Common myeloid progenitor, CD34-positive (primary cell): ENCODE measurements at regions not wholly inside any gene's neighbourhood (a gene's known extent, or its start where the extent isn't known, plus 50 kb on each side); places are given as distances from the start of the nearest gene placed in this dataset.

Experiments used
- CTCF ChIA-PET: fragments of 350-600 bp; sonication (Branson Sonifier 250); formaldehyde crosslinking; loops from one replicate; lab custom pipeline; 2021; ENCODE audit warnings: antibody characterized with exemption; lab: Charles Lee
- POLR2A ChIA-PET: fragments of 350-600 bp; sonication (Branson Sonifier 250); formaldehyde crosslinking; loops from one replicate; lab custom pipeline; 2021; ENCODE audit warnings: antibody characterized with exemption; lab: Charles Lee
- DNase-seq, 3 donors: peaks; one replicate each; pipeline versions ENCODE4 v3.0.0 to v3.0.0-alpha.2; 2013
- H3K27ac ChIP-seq, 2 experiments: 1 replicate in 1 of 2; 2 replicates in 1 of 2; pipeline ENCODE4 v1.7.0; 2013; ENCODE audit warnings: inconsistent platforms in 2 of 2, low read length in 2 of 2, mild to moderate bottlenecking in 2 of 2, low read depth in 1 of 2, moderate library complexity in 1 of 2; ENCODE audit not compliant: severe bottlenecking in 2 of 2, insufficient read depth in 1 of 2, poor library complexity in 1 of 2
- H3K27me3 ChIP-seq, 5 experiments: replicated peaks in 2 of 5; 1 replicate in 3 of 5; 2 replicates in 2 of 5; pipeline versions ENCODE4 v1.6.1 to v1.7.0; 2013; ENCODE audit warnings: low read length in 4 of 5, mild to moderate bottlenecking in 2 of 5, moderate library complexity in 2 of 5, inconsistent platforms in 1 of 5; ENCODE audit not compliant: insufficient read depth in 5 of 5, control insufficient read depth in 4 of 5
- H3K36me3 ChIP-seq, 4 experiments: 1 replicate in 2 of 4; 2 replicates in 2 of 4; pipeline versions ENCODE4 v1.6.1 to v1.7.0; 2013; ENCODE audit warnings: low read length in 3 of 4, control low read depth in 1 of 4, mild to moderate bottlenecking in 1 of 4; ENCODE audit not compliant: control insufficient read depth in 4 of 4, insufficient read depth in 4 of 4
- H3K4me1 ChIP-seq, 4 experiments: 1 replicate in 3 of 4; 2 replicates in 1 of 4; pipeline versions ENCODE4 v1.6.1 to v1.7.1; 2013; ENCODE audit warnings: low read length in 3 of 4, mild to moderate bottlenecking in 3 of 4, control low read depth in 1 of 4, inconsistent platforms in 1 of 4, moderate library complexity in 1 of 4; ENCODE audit not compliant: control insufficient read depth in 4 of 4, insufficient read depth in 4 of 4; ENCODE audit errors: control extremely low read depth in 1 of 4
- H3K4me3 ChIP-seq, 7 experiments: 1 replicate in 4 of 7; 2 replicates in 3 of 7; pipeline versions ENCODE4 v1.5.1 to v1.7.0; 2013; ENCODE audit warnings: mild to moderate bottlenecking in 7 of 7, low read length in 6 of 7, moderate library complexity in 6 of 7, inconsistent platforms in 2 of 7, low read depth in 2 of 7, control low read depth in 1 of 7; ENCODE audit not compliant: insufficient read depth in 4 of 7, control insufficient read depth in 1 of 7; ENCODE audit errors: extremely low read depth in 1 of 7
- H3K9me3 ChIP-seq, 5 experiments: 1 replicate in 4 of 5; 2 replicates in 1 of 5; pipeline versions ENCODE4 v1.6.1 to v1.7.1; 2013; ENCODE audit warnings: low read length in 4 of 5, mild to moderate bottlenecking in 2 of 5, inconsistent platforms in 1 of 5, low read depth in 1 of 5, moderate library complexity in 1 of 5; ENCODE audit not compliant: control insufficient read depth in 4 of 5, insufficient read depth in 2 of 5; ENCODE audit errors: control extremely low read depth in 1 of 5
- WGBS: methylation state at CpG from one replicate; pipeline ENCODE4 v1.1.5; 2013; ENCODE audit not compliant: insufficient coverage; 5-methylcytosine and 5-hydroxymethylcytosine counted together

DNA sequence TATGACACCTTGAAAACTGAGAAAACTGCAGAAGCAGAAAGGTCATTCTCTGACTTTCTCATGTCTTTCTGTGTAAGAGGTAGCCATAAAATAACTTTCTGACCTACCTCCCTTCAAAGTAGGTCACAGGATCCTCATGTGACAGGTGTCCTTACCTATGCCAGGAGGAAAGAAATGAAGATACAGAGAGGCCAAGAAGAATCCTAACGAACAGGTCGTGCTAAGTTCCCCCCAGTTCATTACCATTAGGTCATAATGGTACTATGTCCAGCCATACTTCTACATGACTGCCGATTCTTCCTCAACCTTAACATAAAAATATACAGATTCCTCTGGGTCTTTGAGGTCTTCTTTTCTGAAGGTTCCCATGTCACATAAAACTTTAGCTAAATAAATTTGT, 118.6 kb downstream of the FOXB1 start:
- no peak for DNase-seq
- WGBS = 93% methylated on average over 2 of the region's 3 CpGs
- no peak overlapping the region for H3K4me3 ChIP-seq
- no peaks in the 10 kb centered on the region for H3K9me3 ChIP-seq
- peaks cover 0 to 1% (median 0%) of the 10 kb centered on the region in 5 experiments for H3K27me3 ChIP-seq
- H3K36me3 ChIP-seq = no peaks in the 10 kb centered on the region
- CTCF ChIA-PET = no interaction called here
- peaks cover 0 to 10% (median 8%) of the 10 kb centered on the region in 4 experiments for H3K4me1 ChIP-seq
- POLR2A ChIA-PET = no interaction called here
- H3K27ac ChIP-seq = no peak overlapping the region

DNA sequence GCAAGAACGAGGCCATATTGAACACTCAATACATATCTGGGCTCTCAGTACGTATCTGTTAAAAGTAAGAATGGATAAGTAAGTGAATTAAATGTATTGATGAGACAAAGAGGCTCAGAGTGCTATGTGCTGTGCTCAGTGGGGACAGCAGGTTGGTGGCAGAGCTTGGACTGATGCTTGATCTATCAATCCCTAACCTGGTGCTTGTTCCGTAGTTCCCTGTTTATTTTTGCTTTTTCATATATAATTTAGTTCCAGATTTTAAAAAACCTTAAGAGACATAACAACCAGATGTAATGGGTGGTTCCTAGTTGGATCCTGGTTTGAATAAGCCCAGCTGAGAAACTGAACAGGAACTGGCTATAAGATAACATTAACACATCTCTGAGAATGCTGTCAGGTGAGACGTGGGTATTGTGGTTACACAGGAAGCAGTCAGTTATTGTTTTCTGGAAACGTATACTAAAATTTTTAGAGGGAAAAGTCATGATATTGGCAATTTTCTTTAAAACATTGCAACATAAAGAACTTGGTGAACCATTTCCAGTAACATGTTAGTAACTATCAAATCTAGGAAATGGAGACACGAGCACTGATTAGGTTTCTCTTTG, 120.5 kb downstream of the FOXB1 start:
- Histone ChIP-seq H3K4me3 (no peak overlapping the region), H3K27ac (no peak overlapping the region), H3K9me3 (no peaks in the 10 kb centered on the region), H3K36me3 (no peaks in the 10 kb centered on the region), H3K4me1 (peaks cover 2 to 15% (median 11%) of the 10 kb centered on the region in 4 experiments), H3K27me3 (no peaks in the 10 kb centered on the region)
- WGBS = no CpG with 5 or more reads among the region's 6 CpGs
- CTCF ChIA-PET = interaction anchor here (0.9 to 1.4 kb wide), 2 partner anchors 10 to 206 kb away, joined by 3 read pairs; no protein-coding TSS in a partner anchor
- POLR2A ChIA-PET = no interaction called here
- no peak for DNase-seq

DNA sequence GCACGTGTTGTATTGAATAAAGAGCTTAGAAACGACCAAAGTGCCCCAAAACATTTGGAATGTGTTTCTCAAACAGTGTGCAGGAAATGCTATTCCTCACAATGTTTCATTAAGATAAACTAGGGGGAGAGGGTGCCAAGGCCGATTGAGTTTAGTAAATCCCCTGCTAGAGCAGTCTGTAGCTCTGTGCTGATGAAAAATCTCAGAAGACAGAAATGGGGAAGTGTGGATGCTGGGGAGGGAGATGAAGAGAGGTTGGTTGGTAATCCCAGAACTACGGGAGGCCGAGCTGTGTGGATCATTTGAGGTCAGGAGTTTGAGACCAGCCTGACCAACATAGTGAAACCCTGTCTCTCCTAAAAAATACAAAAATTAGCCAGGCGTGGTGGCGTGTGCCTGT, 121.2 kb downstream of the FOXB1 start:
- Histone ChIP-seq H3K4me3 (no peak overlapping the region), H3K4me1 (peaks cover 2 to 16% (median 11%) of the 10 kb centered on the region in 4 experiments), H3K36me3 (no peaks in the 10 kb centered on the region), H3K27ac (no peak overlapping the region), H3K9me3 (no peaks in the 10 kb centered on the region), H3K27me3 (no peaks in the 10 kb centered on the region)
- ChIA-PET CTCF (interaction anchor here (0.9 to 1.4 kb wide), 4 partner anchors 9 to 208 kb away, joined by 3 read pairs; no protein-coding TSS in a partner anchor), POLR2A (no interaction called here)
- WGBS = 91% methylated on average over 7 of the region's 7 CpGs
- DNase-seq = no peak

DNA sequence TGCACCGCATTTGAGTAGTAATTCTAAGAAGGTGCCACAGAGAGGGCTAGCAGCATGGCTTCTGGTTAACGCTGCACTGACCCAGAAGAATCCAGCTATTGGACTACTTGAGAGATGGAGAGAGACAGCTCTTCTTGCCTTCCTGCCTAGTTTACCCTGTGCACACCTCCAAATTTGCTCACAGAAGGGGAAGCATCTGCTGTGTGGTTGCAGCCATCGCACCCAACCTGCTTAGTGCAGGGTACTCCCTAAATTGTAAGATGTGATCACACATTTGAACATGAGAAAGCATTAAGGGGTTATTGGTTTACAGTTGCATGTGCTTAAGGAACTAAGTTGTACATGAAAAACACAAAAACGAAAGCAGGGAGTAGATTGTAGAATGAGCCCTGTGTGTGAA, 122.1 kb downstream of the FOXB1 start:
- ChIA-PET CTCF (interaction anchor here (1.0 to 1.4 kb wide), 3 partner anchors 200 to 209 kb away, joined by 3 read pairs; no protein-coding TSS in a partner anchor), POLR2A (interaction anchor here (1.0 kb wide), 1 partner anchor 132 kb away, joined by 3 read pairs; no protein-coding TSS in a partner anchor)
- DNase-seq = peak in 2 of 3 donors; percentile 66 to 76
- Histone ChIP-seq H3K4me1 (peaks cover 2 to 18% (median 11%) of the 10 kb centered on the region in 4 experiments), H3K27ac (no peak overlapping the region), H3K36me3 (no peaks in the 10 kb centered on the region), H3K4me3 (no peak overlapping the region), H3K27me3 (no peaks in the 10 kb centered on the region), H3K9me3 (no peaks in the 10 kb centered on the region)
- WGBS = 80% methylated on average over 3 of the region's 4 CpGs

DNA sequence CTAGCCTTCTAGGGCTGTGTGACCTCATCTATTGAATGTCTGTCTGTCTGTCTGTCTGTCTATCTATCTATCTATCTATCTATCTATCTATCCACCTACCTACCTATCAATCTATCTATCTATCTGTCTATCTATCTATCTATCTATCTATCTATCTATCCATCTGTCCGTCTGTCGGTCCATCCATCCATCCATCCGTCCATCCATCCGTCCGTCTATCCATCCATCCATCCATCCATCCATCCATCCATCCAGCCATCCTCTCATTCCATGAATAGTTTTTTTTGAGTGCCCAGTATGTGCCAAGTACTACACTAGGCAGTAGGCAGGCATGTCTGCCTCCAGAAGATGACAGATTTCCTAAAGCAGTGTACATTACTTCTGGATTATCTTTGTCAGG, 122.5 kb downstream of the FOXB1 start:
- no peak overlapping the region for H3K27ac ChIP-seq
- no peaks in the 10 kb centered on the region for H3K27me3 ChIP-seq
- no peak overlapping the region for H3K4me3 ChIP-seq
- no peaks in the 10 kb centered on the region for H3K9me3 ChIP-seq
- WGBS = 88% methylated on average over 5 of the region's 5 CpGs
- no peaks in the 10 kb centered on the region for H3K36me3 ChIP-seq
- peaks cover 2 to 18% (median 11%) of the 10 kb centered on the region in 4 experiments for H3K4me1 ChIP-seq
- ChIA-PET POLR2A (interaction anchor here (1.0 kb wide), 1 partner anchor 132 kb away, joined by 3 read pairs; no protein-coding TSS in a partner anchor), CTCF (interaction anchor here (0.6 to 1.4 kb wide), 8 partner anchors 11 to 436 kb away, joined by 3 to 5 read pairs (median 4); no protein-coding TSS in a partner anchor)
- no peak for DNase-seq

DNA sequence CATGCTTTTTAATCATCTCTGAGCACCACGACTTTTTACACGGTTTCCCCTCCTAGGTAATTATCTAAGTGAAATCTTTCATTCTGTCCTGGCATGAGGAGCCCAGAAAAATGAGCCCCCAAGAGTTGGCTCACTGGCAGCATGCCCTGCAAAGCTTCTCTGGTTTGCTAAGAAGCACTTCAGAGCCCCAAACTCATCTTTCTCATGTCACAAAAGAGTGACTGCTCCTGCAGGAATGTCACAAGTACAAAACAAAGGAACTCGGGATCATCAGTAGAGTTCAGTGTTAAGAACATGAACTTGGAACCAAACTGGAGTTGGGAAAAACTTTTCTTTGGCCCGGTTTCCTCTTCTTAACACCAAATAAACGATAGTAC, 123.9 kb downstream of the FOXB1 start:
- Histone ChIP-seq H3K36me3 (no peaks in the 10 kb centered on the region), H3K27ac (peak overlapping the region; percentile 76 to 79), H3K4me3 (peak overlapping the region in 6 of 7 experiments; percentile 68 to 92 (median 82)), H3K9me3 (no peaks in the 10 kb centered on the region), H3K4me1 (peaks cover 2 to 18% (median 11%) of the 10 kb centered on the region in 4 experiments), H3K27me3 (no peaks in the 10 kb centered on the region)
- POLR2A ChIA-PET = interaction anchor here (0.6 kb wide), 1 partner anchor 16 kb away, joined by 3 read pairs; no protein-coding TSS in a partner anchor
- WGBS = 0% methylated on average over 1 of the region's 5 CpGs
- CTCF ChIA-PET = interaction anchor here (0.9 to 2.1 kb wide), 5 partner anchors 44 to 437 kb away, joined by 3 to 8 read pairs (median 3); no protein-coding TSS in a partner anchor
- DNase-seq = no peak

DNA sequence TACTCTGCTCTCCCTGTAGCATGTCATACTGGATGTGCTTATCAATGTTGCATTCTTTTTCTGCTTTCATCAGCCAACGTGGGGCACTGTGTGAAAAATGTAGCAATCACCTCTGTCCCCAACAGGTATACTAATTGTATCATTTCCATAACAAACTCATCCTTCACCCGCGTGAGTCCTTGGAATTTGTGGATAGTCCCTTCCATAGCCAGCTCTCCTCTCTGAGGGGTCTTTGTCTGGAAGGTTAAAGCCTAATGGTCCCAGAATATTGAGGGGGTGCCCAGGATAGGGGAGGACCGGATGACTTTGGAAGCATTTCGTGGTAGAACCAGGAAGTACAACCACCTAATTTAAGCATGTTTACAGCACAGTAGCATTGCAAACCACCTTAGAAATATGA, 124.6 kb downstream of the FOXB1 start:
- ChIA-PET CTCF (interaction anchor here (0.9 to 2.1 kb wide), 2 partner anchors 211 to 212 kb away, joined by 3 to 8 read pairs; no protein-coding TSS in a partner anchor), POLR2A (no interaction called here)
- DNase-seq = no peak
- Histone ChIP-seq H3K9me3 (no peaks in the 10 kb centered on the region), H3K36me3 (no peaks in the 10 kb centered on the region), H3K27me3 (no peaks in the 10 kb centered on the region), H3K4me3 (no peak overlapping the region), H3K27ac (no peak overlapping the region), H3K4me1 (peaks cover 2 to 18% (median 11%) of the 10 kb centered on the region in 4 experiments)
- WGBS = no CpG with 5 or more reads among the region's 5 CpGs
